Ureter (tissue), 1 donor: ENCODE measurements at regions not wholly inside any gene's neighbourhood (a gene's known extent, or its start where the extent isn't known, plus 50 kb on each side); places are given as distances from the start of the nearest gene placed in this dataset.
"Not testable (repeated sequence)": the region's sequence is repeated elsewhere in the genome, so short reads cannot be mapped to it uniquely, and the experiment has no call there.

Experiments
- DNase-seq: peaks from one replicate; pipeline ENCODE4 v3.0.0-alpha.2; 2020; ENCODE audit warnings: low spot score
- donor health status: DM: yes; HTN: yes; CAD: no.

DNA sequence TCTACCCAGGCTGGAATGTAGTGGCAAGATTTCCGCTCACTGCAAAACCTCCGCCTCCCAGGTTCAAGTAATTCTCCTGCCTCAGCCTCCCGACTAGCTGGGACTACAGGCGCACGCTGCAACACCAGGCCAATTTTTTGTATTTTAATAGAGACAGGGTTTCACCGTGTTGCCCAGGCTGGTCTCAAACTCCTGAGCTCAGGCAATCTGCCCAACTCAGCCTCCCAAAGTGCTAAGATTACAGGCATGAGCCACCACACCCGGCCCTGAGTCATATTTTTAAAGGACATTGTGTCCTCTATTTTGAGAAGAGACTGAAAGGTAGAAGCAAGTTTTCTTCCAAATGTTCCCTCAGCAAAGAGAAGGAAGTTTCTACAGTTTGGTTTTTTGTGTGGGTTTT, 227.1 kb downstream of the KCTD12 start:
- DNase-seq: not testable (repeated sequence)

DNA sequence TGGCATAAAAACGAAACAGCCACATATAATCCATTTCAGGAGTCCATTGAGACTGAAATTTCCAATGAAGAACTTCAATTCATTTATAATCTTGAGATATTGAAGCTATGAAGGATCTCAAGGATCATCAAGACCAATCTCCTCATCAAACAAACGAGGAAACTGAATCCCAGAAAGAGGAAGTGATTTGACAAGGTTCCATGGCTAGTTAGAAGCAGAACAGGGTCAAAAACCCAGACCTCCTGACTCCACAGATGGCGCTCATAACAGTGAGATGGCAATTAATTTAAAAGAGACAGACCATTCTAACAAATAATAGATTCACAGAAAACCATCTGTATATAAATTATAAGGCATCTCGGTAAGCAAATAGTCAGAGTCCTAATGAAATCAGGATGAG, 229.7 kb downstream of the KCTD12 start:
- DNase-seq: no peak

DNA sequence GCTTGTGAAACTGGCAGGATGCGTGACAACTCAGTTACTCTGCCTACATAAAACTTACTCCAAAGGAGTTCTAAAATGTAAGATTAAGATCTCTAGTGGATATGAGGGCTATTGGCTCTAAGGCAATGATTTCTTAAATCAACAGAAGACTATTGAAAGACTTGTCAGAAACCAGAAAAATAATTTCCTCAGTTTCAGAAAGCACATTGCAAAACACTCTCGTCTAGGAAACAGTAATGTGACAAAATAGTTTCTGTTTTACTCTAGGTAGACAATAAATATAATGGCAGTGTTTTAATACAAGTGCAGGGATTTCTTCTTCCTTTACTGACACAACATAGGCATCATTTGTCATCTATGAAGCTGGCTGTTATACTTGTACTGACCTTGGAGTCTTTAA, 230.1 kb downstream of the KCTD12 start:
- DNase-seq: no peak

DNA sequence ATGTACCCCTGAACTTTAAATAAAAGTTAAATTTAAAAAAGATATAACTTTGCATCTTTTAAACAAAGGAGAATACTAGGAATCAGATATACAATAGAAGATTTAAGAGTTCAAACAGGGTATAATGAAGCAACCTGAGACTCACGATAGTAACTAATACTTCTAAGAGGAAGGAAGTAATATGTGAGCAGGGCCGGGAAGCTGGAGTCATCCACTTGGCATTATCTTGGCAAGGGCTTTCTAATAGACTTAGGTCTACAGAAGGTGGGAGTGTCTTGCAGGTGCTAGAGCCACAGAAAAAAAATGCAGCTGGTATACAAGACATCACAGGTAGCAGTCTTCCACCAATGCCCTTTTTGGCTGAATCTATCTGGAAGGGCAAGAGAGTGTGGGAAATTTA, 231.9 kb downstream of the KCTD12 start:
- no peak for DNase-seq

DNA sequence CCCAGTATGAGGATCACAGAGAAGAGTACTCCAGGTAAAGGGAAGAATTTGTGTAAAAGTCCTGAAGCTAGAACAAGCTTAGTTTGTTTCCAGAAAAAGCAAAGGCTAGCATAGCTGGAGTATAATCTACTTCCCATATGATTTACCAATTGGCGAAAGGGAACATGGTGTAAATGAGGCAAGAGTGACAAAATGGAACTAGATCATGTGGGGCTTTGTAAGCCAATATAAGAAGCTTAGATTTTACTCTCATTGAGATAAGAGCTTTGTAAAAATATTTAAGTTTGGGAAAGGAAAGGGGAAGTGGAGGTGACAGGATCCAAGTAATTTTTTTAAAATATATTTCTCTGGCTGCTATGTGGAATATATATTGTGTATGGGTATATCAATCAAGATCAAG, 234.9 kb downstream of the KCTD12 start:
- no peak for DNase-seq

DNA sequence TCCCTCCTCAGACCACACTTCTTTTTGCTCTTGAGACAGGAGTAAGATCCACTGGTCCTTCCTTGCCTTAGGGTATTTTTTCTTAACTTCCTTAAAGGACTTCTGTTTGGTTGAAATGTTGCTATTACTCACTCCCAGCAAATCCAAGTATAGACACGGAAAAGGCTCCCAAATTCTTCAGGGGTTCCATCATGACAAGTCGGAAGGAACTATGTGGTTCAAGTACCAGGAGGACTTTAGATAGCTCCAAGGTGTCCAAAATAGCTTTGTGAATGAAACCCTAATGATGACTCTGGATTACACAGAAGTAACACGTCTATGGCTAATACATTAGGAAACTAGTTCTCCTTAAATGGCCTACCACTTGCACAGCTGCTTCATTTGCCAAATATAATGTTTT, 238.7 kb downstream of the KCTD12 start:
- DNase-seq: no peak

DNA sequence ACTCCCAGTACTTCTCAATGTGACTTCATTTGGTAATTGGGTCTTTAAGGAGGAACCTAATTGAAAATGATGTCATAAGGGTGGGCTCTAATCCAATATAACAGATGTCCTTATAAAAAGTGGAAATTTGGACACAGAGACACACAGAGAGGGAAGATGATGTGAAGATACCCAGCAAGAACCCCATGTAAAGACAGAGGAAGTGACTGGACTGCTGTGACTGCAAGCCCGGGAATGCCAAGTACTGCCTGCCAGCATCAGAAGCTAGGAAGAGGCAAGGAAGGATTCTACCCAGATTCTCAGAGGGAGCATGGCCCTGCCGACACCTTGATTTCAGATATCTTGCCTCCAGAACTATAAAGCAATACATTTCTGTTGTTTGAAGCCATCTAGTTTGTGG, 239.3 kb downstream of the KCTD12 start:
- no peak for DNase-seq

DNA sequence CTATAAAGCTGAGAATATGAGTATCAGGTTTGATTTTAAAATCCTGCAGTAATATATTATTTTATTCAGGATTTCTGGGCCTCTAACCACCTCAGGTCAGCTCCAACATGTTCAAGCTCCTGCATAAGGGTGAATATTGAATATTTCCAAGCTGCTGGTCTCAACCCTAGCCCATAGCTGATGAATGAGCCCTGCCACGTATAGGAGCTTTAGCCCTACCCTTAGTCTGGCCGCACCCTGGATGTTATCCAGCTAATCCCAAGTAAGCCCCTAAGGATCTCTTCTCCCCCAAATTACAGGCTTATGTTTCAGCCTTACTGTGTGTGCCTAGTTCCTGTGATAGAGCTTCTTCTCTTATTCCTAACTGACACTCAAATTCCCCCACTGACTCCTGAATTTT, 240.6 kb downstream of the KCTD12 start:
- DNase-seq: no peak

DNA sequence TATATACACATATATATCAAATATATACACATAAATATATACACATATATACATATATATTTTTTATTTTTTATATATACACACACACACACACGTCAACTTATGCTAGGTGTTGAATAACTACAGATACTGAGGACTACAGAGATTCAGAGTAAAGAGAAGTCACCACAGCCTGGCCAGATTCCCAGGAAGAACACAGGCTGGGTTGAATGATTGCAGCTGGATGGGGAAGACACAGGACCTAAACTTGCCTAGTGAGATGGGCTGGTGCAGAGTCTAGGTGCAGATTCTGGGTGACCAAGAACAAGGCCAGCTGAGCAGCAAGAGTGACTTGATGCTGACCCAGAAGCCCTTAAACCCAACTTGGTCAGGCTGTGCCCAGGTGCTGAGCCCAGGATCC, 241.3 kb downstream of the KCTD12 start:
- DNase-seq: no peak

DNA sequence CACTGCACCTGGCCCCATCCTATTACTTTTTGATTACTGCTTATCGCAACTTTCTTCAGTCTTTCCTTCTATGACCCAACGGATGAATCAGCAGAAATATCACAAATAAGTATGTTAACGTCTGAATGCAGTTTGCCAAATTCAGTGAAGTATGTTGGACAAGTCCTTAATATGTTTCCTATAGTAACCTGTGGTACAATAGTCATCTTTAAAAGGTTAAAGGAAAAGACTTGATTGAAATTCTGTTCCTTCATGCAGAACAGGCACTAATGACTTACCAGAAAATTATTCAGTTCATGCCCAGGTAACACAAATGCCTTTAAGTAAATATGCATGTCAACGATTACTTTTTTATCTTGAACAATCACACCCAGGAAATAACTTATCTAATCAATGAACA, 242.6 kb downstream of the KCTD12 start:
- DNase-seq: no peak

DNA sequence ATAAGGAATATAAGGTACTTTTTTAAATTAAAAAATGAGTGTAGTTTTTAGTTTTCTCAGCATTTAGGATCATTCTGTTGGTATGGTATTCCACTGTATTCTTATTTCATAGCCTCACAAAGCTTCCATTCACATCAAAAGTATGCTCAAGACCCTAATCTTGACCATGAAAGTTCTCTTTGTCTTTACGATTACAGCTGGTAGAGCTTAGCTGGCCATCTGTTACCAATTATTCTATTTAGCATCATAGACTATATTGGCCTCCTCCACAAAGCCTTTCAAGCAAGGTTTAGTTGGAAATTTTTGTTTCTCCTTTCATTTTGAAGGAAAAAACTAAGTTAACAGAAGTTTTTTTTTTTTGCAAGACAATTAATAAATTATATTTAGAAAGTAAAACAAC, 245.1 kb downstream of the KCTD12 start:
- DNase-seq: no peak

DNA sequence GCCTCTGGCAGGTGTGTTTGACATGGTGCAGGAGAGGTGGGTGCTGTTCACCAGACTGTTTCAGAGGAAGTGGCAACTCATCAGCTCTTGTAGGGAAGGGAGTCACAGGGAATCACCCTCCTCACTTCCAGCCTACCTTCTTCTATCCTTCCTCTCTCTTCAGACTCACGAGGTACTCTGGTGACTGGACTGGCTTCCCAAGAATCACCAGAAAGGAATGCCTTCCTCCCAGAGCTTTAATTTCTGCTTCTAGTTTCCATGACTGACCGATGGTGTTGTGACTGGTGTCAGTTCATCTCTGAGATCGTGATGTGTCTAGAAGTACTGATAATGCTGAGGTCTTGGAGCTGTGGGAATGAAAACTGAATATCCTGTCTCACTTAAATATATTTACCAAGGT, 247.3 kb downstream of the KCTD12 start:
- no peak for DNase-seq

DNA sequence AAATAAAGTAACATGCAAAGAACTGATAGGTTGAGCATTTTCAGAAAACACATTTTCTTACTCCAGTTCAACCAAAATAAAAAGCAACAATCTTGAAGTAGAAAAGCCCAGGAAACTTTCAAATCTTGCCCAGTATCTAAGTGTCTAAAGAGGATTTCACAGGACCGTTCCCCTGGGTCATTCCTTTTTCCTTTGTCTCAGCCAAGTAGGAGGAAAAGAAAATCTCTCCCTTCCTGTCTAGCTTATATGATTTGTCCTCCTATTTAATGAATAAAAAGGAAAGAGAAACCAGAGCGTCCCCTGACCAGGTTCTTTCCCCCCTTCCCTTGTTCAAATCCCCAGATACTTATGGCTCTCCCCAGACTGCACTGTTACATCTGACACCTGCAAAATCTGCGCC, 248.0 kb downstream of the KCTD12 start:
- DNase-seq: no peak

DNA sequence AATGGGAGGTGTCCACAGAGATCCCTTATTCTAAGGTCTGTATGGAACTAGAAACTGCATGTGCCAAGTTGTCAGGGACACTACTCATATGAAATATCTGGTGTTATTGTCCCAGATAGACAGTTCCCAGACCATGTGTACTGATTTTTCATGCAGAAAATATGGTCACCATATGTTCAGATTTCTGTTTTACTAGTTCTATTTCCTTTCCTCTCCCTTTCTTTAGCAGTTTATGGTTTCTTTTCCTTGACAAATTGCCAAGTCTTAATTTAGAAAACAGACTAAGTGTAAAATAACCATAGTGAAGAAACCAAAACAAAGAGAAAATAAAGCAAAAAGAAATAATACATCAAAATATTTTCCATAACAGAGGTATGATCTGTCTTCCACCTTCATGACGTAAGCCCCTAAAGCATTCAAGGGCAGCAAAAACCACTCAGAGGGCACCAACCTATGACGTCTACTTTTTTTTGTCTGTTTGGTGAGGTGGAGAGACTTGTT, 248.5 kb downstream of the KCTD12 start:
- no peak for DNase-seq

DNA sequence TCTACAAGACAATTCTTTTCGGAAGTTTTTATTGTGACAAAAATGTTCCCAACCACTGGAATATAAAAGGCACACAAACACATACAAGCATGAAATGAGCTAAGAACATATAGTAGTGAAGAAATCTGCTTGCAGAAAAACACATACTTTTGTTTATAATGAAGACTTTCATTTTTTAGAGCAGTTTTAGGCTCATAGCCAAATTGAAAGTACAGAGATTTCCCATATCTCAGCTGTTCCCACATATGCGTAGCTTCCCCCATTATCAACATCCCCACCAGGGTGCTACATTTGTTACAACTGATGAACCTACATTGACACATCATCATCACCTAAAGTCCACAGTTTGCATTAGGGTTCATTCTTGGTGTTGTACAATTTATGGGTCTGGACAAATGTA, 249.4 kb downstream of the KCTD12 start:
- DNase-seq: no peak

DNA sequence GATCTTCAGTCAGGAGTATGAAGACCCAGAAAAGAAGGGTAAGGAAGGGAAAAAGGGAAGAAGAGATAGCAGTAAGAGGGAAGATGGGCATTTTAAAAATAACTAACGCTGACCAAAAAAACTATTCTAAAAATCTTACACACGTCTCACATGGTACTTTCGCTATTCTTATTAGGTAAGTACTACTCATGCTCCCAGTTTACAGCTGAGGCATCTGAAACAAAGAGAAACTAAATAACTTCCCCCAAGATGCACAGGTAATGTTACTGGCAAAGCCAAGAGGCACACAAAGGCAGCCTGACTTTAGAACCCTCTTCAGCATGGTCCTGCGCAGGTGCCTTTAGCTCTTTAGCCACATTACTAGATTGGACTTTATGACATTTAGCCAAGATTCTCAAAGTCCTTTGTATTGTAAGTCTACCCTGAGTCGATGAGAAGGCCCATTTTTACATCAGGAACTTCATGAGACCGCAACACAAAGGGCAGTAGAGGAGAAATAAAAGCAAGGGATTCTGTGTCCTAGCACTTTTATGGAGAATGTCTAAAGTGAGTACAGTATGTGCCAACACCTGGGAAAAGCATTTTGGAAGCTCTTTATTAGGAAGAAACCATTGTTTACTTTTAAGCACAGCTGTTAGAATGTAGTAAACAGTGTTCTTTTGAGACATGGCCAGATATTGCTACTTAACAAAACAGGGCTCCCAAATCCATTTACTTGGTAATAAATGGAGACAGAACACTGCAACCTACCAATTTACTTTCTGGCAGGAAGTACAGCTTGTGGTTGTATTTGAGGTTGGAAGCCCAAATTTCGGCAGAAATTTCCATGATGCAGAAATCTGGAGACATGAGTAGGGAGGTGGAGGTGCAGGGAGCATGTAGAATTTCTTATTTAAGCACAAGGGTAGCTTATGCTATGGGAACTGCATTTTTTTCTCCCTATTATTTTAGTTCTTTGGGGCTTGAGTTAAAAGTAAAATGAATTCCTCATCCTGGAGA, 250.7 kb downstream of the KCTD12 start:
- DNase-seq: no peak

DNA sequence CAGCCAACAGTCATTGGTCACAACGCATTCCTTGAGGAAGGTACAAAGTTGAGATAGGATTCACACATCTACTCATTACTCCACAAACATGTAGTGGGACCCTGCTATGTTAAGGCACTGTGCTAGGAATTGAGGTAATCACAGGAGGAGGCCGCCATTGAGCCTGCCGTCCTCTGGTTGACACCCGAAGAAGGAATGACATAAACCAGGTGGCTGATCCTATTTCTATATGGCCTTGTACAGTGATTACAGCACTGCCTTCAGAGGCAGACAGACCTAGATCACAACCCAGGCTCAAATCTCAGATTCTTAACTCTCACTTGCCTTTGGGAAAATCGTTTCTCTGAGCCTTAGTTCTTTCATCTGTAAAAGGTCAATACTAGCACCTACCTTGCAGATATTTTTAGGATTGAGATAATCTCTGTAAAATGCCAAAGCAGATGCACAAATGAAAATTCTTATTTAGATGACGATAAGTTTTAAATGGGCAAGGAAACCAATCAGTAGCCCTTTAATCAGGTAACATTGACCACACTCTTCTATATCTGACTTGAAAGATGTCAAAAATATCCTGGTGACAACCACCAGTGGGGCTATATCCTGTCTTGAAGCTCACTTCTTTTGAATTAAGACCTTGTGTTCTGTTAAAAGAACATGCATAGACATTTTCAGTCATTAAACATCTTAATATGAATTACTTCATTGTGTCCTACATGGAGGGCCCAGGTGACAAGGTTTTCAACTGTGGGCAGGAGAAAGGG, 251.6 kb downstream of the KCTD12 start:
- no peak for DNase-seq

DNA sequence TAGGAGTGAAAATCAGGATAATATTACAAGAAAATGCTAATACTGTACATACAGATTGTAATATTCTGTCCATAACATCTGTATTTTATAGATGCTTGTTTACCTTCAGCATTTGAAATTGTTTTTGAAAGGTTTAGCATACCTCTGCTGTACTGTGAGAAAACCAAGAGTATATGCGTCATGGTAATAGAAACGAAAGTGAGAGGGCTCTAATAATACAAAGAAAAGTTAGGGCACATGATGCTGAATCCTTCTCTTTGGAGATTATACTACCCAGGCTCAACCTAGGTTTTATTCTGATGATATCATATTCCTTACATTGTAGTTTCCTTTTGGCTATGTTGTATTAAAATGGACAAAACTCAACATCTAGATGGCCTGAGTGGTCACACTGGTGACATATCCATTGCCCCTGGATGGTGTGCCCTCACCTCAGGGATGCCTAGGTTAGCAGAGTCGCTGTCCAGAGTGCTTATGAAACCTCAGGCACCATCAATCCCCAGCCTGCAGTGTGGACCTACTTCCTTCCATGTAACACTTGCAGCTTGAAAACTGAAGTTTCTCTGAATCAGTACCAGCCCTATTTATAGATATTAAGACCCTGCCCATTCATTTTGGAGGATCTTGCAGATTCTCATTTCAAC, 253.7 kb downstream of the KCTD12 start:
- no peak for DNase-seq

DNA sequence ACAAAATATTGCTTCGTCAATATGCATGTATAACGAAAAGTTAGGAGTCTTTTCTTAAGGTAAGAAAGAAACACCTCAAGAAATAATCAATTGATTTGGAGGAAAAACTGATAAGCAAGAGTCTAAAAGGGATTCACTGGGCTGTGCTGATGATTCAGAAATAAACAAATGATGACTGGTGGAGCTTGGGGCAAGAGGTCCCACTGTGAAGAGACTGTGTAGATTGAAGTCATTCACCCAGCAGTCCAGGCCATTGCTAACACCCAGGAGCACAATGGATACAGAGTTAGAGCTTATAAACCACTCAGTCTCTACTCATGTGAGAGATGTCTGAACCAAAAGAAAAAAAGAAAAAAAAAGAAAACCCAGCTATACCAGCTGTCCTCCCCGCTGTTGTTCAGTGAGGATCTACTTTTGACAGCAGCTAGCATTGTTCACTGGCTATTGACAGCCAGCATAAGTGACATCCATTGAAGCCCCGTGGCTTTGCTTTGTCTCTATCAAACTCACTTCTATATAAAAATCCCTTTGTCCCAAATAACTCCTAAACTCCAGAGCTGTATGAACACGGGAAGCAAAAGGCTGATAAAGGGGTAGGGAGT, 255.5 kb downstream of the KCTD12 start:
- no peak for DNase-seq

DNA sequence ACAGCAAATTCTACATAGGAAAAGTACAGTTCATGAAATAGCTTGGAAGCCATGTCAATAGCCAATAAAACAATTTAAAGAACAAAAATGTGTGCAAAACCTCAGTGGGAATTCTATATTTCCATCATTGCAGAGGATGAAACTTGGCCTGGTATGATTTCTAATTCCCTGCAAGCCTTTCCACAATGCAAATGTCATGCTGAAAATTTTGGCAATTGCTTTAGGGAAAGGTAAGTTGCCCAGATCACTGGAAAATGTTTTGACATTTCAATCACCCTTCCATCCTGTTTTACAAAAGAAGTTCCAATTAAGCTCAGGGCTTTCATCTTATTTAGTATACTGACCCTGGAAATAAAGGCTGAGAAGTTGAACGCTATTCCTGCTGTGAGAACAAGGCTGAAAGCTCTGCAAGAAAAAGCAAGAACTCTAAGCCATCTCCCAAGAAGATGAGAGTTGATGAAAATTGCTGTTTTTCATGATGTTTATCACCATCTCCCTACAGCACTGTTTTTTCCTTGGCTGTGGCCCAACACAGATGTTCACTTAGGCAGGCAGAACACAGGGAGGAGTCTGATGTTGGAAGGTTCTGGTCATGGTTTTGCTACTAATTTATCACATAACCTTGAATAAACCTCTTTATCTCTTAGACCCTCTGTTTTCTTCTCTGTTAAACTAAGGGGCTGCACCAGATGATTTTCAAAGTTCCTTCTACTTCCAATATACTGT, 263.7 kb downstream of the KCTD12 start:
- no peak for DNase-seq

DNA sequence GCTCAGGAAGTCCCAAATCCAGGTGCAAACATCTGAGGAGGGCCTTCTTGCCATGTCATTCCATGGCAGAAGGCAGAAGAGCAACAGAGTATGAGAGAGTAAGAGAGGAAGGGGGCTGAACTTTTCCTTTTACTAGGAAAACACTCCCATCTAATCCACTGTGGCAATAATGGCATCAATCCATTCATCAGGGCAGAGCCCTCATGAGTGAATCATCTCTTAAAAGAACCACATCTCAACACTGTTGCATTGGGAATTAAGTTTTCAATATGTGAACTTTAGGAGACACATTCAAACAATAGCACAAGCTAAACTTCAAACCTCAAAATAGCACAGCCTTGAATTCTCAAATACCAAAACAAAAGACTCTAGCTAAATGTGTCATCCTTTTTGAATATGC, 264.5 kb downstream of the KCTD12 start:
- DNase-seq: no peak
